ENCODE measurements at regions not wholly inside any gene's neighbourhood (a gene's known extent, or its start where the extent isn't known, plus 50 kb on each side); places are given as distances from the start of the nearest gene placed in this dataset.

- DNase-seq: no peak
- ATAC-seq: no peak
- intact Hi-C loops (cut with DNase I): no loop called here
Observed at GRCh38 chr2:71842744-71843143, 304.9 kb downstream of the CYP26B1 start.

GRCh38 chr2:71839826-71840225 lies 307.8 kb downstream of the CYP26B1 start:
- DNase-seq (no peak), ATAC-seq (peak in 1 of 2 donors; percentile 16)
- intact Hi-C loops (cut with DNase I): no loop called here

- intact Hi-C loops (cut with DNase I): no loop called here
- DNase-seq: no peak
- no peak for ATAC-seq
Observed at GRCh38 chr2:71834796-71835195, 312.9 kb downstream of the CYP26B1 start.

DNA sequence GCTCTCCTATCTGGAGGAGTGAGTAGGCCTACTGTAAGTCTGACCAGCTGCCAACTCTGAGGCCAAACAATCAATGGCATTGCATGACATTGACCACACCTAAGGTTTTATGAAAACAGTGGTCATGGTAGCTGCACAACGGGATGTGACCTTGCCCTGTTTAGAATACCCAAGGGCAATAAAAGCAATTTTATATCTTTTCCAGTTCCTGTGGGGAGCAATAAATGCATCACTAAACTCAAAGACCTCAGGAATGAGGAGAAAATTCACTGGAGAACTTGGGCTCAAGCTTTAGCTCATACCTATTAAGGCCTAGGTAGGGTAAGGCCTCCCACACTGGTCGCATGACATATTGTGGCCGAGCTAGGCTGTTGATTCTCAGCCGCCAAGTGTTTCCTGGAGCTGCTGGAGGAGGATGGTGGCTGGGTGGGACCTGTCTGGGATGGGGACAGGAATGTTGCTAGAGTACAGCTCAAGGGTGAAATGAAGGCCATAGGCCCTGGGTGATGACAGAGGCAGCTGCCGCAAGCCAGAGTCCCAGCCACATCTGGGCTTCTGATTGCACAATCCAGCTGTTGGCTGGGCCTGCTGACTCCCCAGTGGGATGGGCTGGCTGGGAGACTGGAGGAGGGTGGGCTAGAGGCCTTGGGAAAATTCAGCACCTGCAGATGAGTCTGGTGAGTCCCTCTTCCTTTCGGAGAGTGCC lies 313.7 kb downstream of the CYP26B1 start:
- DNase-seq (peak; percentile 63), ATAC-seq (peak; percentile 83 to 87)
- intact Hi-C loops (cut with DNase I): no loop called here

DNA sequence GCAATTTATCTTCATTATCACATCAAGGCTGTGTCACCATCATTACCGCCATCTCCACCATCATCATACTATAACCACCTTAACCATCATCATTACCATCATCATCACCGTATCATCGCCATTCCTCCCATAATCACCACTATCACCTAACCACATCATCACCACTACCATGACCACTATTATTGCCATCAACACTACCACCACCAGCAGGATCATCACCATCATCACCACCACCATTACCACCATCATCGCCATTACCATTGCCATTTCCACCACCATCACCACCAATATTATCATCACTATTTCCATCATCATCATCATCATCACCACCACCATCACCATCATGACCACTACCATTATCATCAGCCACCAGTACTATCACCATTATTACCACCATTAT lies 314.4 kb downstream of the CYP26B1 start:
- DNase-seq: no peak
- intact Hi-C loops (cut with DNase I): no loop called here
- no peak for ATAC-seq

- DNase-seq (no peak), ATAC-seq (no peak)
- intact Hi-C loops (cut with DNase I): no loop called here
Observed at GRCh38 chr2:71832844-71833243, 314.8 kb downstream of the CYP26B1 start.

GRCh38 chr2:71832388-71832787 lies 315.3 kb downstream of the CYP26B1 start:
- DNase-seq: no peak
- intact Hi-C loops (cut with DNase I): no loop called here
- ATAC-seq: no peak

DNA sequence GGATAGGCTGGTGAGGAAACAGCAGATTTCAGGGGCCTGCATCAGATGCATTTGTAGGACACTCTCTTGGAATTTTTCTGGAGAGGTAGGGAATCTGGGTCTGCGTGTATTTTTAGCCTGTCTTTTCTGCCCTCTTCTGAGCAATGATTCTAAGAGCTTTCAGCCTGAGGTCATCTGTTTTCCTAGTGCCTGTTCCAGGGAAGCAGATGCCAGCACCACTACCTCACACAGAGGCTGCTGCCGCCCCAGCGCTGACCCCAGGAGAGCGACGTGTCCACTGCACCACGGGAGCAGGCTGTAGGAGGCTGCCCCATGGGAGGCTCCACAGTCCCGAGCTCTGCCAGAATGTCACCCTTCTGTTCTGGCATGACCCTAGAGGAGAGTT lies 316.5 kb downstream of the CYP26B1 start:
- peak; percentile 59 for DNase-seq
- ATAC-seq: peak; percentile 83 to 93
- intact Hi-C loops (cut with DNase I): no loop called here

- DNase-seq (no peak), ATAC-seq (peak in 1 of 2 donors; percentile 13)
- intact Hi-C loops (cut with DNase I): no loop called here
Observed at GRCh38 chr2:71830497-71831192, 317.0 kb downstream of the CYP26B1 start.

GRCh38 chr2:71829008-71829407 lies 318.7 kb downstream of the CYP26B1 start:
- ATAC-seq: no peak
- intact Hi-C loops (cut with DNase I): no loop called here

DNA sequence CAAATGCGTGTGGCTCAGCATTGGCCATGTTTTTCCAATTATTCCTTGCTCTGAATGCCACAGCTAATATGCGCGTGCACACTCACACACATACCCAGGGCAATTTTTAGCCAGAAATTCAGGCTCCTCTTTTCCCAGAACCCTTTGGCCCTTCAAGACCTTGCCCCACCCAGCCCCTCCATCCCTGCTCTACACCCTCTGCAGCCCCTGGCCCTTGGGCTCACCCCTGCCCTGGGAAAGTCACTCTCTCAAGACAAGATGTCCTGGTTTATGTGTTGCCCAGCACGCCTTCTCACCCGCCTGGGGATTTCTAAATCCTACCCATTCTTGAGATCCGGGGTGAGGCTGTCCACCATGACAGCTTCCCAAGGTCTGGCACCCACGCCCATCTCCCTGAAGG lies 319.7 kb downstream of the CYP26B1 start:
- DNase-seq: no peak
- intact Hi-C loops (cut with DNase I): loop anchor here in 1 of 2 donors (1.0 kb wide), 1 partner anchor 31 kb away; no protein-coding TSS in a partner anchor
- ATAC-seq: no peak

More at GRCh38 chr2:71829008-71829407, 318.7 kb downstream of the CYP26B1 start:
- no peak for DNase-seq

DNA sequence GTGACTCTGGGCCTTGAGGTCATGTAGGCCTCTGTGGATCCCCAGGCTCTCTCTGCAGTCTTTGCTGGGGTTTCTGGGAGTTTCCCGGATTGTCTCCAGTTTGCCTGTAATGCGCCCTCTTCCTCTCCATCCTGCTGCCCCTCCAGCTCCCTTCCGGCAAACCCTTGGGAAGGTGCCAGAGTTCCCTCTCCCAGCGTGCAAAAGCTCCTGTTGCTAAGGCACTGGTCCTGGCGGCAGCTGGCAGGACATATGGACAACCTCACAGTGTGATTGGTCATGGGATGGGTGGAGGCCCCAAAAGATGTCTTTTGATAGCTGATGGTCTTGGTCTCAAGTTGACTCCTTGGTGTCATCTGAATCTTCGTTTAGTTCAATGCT lies 320.1 kb downstream of the CYP26B1 start:
- intact Hi-C loops (cut with DNase I): loop anchor here in 1 of 2 donors (1.0 kb wide), 1 partner anchor 30 kb away; no protein-coding TSS in a partner anchor
- ATAC-seq (no peak), DNase-seq (no peak)

- no peak for DNase-seq
- intact Hi-C loops (cut with DNase I): loop anchor here in 1 of 2 donors (1.0 kb wide), 1 partner anchor 30 kb away; no protein-coding TSS in a partner anchor
- ATAC-seq: no peak
Observed at GRCh38 chr2:71826826-71827523, 320.7 kb downstream of the CYP26B1 start.

- intact Hi-C loops (cut with DNase I): no loop called here
- ATAC-seq (no peak), DNase-seq (no peak)
Observed at GRCh38 chr2:71826299-71826698, 321.4 kb downstream of the CYP26B1 start.

DNA sequence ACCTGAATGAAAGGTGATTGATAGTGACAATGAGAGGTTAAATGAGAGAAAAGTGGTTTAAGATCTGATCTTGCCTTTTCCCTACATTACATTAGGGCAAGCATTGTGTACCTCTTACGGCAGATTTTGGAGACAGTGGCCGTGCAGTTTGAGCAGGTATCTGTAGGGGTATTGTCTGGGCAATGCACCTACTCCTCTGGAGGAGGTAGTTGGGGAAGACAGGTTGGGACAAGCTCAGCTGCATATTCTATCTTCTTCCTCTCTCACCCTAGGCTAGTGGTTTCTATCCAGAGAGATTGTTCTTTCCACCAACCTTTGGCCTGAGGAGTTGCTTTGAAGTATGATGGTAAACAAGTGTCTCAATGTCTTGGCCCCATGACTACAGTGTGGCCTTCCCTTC lies 323.2 kb downstream of the CYP26B1 start:
- DNase-seq: no peak
- no peak for ATAC-seq
- intact Hi-C loops (cut with DNase I): no loop called here

DNA sequence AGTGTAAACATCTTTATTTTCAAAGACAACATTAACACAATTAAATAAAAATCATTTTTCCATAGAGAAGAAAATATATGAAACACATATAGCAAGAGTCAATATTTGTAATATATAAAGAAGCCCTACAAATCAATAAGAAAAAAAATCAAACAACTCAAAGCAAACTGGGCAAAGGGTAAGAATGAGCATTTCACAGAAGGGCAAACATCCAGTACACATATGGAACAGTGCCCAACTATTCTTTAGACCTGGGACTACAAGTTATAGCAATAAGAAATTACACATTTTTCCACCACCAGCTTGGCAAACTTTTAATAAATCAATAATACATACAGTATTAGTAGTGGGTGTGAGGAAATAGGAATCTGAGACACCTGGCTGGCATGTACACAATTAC lies 324.1 kb downstream of the CYP26B1 start:
- intact Hi-C loops (cut with DNase I): no loop called here
- ATAC-seq (no peak), DNase-seq (no peak)

DNA sequence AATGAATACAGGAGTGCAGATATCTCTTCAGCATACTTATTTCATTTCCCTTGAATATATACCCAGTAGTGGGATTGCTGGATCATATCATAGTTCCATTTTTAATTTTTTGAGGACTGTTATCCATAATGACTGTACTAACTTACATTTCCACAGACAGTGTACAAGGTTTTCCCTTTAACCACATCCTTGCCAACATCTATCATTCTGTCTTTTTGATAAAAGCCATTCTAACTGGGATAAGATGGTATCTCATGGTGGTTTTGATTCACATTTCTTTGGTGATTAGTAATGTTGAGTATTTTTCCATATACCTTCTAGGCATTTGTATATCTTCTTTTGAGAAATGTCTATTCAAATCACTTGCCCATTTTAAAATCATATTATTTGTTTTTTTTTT lies 325.2 kb downstream of the CYP26B1 start:
- intact Hi-C loops (cut with DNase I): no loop called here
- no peak for ATAC-seq
- no peak for DNase-seq

DNA sequence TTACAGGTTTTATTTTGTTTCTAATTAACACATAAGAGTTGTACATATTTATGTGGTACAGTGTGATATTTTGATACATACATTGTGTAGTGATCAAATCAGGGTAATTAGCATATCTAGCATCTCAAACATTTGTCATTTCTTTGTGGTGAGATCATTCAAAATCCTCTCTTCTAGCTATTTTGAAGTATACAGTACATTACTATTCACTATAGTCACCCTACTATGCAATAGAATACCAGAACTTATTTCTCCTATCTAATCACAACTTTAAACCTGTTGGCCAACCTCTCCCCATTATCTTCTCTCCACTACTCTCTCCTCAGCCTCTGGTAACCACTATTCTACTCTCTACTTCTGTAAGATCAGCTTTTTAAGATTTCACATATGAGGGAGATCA lies 325.8 kb downstream of the CYP26B1 start:
- DNase-seq (no peak), ATAC-seq (no peak)
- intact Hi-C loops (cut with DNase I): no loop called here

DNA sequence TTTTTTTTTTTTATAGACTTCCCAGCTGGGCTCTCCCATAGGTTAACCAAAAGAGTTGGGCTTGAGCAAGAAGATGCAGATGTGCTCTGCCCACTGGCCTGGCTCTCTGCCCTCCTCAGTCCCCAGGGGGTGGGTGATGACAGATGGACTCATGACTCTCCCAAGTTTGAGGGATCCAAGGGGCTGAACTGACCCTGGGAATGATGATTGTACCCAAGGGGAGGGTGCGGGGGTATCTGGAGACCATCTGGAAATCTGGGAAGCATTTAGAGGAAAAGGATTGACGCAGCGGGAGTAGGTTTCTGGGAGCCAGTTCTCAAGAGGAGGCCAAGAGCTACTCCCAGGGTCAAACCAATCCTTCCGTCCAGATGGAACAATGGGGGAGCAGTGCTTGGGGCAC lies 330.8 kb downstream of the CYP26B1 start:
- DNase-seq (no peak), ATAC-seq (peak in 1 of 2 donors; percentile 47)
- intact Hi-C loops (cut with DNase I): no loop called here

Data from left cardiac atrium (tissue), 4 donors.